GM12878 (cell line): ENCODE measurements at regions not wholly inside any gene's neighbourhood (a gene's known extent, or its start where the extent isn't known, plus 50 kb on each side); places are given as distances from the start of the nearest gene placed in this dataset. TPM values are rescaled to one million over a fixed set of nuclear protein-coding genes. Genes with fewer than 3 reads are reported as not detected.

Experiments used
- ATAC-seq: fragments of 200-7000 bp; cut with Tn5 transposase; 3 replicates; pipeline ENCODE4 v1.9.1; 2020; ENCODE audit warnings: mild to moderate bottlenecking, moderate library complexity
- BruUV-seq: library from RNA; stranded (reverse); fragments of 400-500 nt; replicated peaks from 2 replicates; lab custom pipeline; 2021; lab: Mats Ljungman, UMichigan
- CTCF ChIA-PET: fragments of 300-600 bp; sonication (Branson Sonifier 250); formaldehyde crosslinking; extraction: SDS; loops from one replicate; lab custom pipeline; 2021; ENCODE audit warnings: inconsistent platforms; lab: Yijun Ruan, JAX
- POLR2A ChIA-PET: fragments of 350-600 bp; formaldehyde crosslinking; extraction: SDS; loops from one replicate; lab custom pipeline; 2021; ENCODE audit warnings: inconsistent platforms; lab: Charles Lee
- RAD21 ChIA-PET: fragments of 300-600 bp; sonication (Branson Sonifier 250); formaldehyde crosslinking; loops from one replicate; lab custom pipeline; 2023; ENCODE audit warnings: antibody characterized with exemption; ENCODE audit not compliant: unreplicated experiment; lab: Charles Lee
- SMC1A ChIA-PET: fragments of 300-600 bp; sonication (Branson Sonifier 250); formaldehyde crosslinking; loops from one replicate; lab custom pipeline; 2023; ENCODE audit not compliant: unreplicated experiment, uncharacterized antibody; lab: Charles Lee
- DNase-seq: peaks from one replicate; pipeline ENCODE4 v3.0.0-alpha.2; 2011; ENCODE audit warnings: low read depth, low spot score
- FAIRE-seq: peaks from 3 replicates; lab custom pipeline; 2011; peaks lifted over from hg19 to GRCh38; lab: Jason Lieb, UNC
- H2AFZ ChIP-seq: 2 replicates; pipeline ENCODE4 v1.6.0; 2011; ENCODE audit warnings: low read depth, low read length, control low read depth; ENCODE audit not compliant: control insufficient read depth
- H3K27ac ChIP-seq: 2 replicates; pipeline ENCODE4 v1.5.1; 2011; ENCODE audit warnings: control low read depth; ENCODE audit not compliant: control insufficient read depth, insufficient read depth
- H3K27me3 ChIP-seq, 2 experiments: replicated peaks in 1 of 2; 2 replicates each; pipeline versions ENCODE4 v1.6.0 to v1.6.1; 2011; ENCODE audit warnings: low read length in 1 of 2; ENCODE audit not compliant: control insufficient read depth in 2 of 2, insufficient read depth in 2 of 2
- H3K36me3 ChIP-seq, 2 experiments: 2 replicates each; pipeline ENCODE4 v1.5.1; 2011; ENCODE audit warnings: low read length in 1 of 2; ENCODE audit not compliant: control insufficient read depth in 2 of 2, insufficient read depth in 2 of 2
- H3K4me1 ChIP-seq: 2 replicates; pipeline ENCODE4 v1.6.1; 2011; ENCODE audit warnings: mild to moderate bottlenecking, low read length, moderate library complexity, mixed read lengths; ENCODE audit not compliant: control insufficient read depth, insufficient read depth
- H3K4me2 ChIP-seq: 2 replicates; pipeline ENCODE4 v1.6.0; 2011; ENCODE audit warnings: control low read depth; ENCODE audit not compliant: control insufficient read depth, insufficient read depth
- H3K4me3 ChIP-seq: fragments of 200-600 bp; sonication (generic); 2 replicates; pipeline ENCODE4 v1.5.1; 2016
- H3K79me2 ChIP-seq: 2 replicates; pipeline ENCODE4 v1.6.0; 2011; ENCODE audit warnings: low read length; ENCODE audit not compliant: control insufficient read depth, insufficient read depth
- H3K9ac ChIP-seq: 2 replicates; pipeline ENCODE4 v1.8.0; 2011; ENCODE audit warnings: low read length, control low read depth, mixed read lengths; ENCODE audit not compliant: control insufficient read depth, insufficient read depth
- H3K9me3 ChIP-seq: replicated peaks from 3 replicates; pipeline ENCODE4 v1.5.1; 2011; ENCODE audit warnings: mild to moderate bottlenecking, low read length; ENCODE audit not compliant: control insufficient read depth, insufficient read depth
- H4K20me1 ChIP-seq: 2 replicates; pipeline ENCODE4 v1.6.0; 2011; ENCODE audit not compliant: control insufficient read depth, insufficient read depth
- ATF2 ChIP-seq: IDR thresholded peaks from 2 replicates; pipeline ENCODE4 v1.6.1; 2012; ENCODE audit warnings: low read length, inconsistent platforms
- DPF2 ChIP-seq: fragments of 450-650 bp; IDR thresholded peaks from 2 replicates; pipeline ENCODE4 v1.6.1; 2017; ENCODE audit warnings: mild to moderate bottlenecking
- JUNB ChIP-seq: IDR thresholded peaks from 2 replicates; pipeline ENCODE4 v1.6.1; 2016; ENCODE audit warnings: antibody characterized with exemption, mild to moderate bottlenecking
- MEF2A ChIP-seq: IDR thresholded peaks from 2 replicates; pipeline ENCODE4 v1.6.1; 2011; ENCODE audit warnings: low read depth, mild to moderate bottlenecking, low read length, moderate library complexity; ENCODE audit not compliant: insufficient read depth
- NFIC ChIP-seq: IDR thresholded peaks from 2 replicates; pipeline ENCODE4 v1.6.1; 2012; ENCODE audit warnings: low read depth, mild to moderate bottlenecking, inconsistent platforms, low read length, moderate library complexity
- RB1 ChIP-seq: fragments of 450-650 bp; formaldehyde crosslinking; IDR thresholded peaks from 2 replicates; pipeline ENCODE4 v1.6.1; 2017; ENCODE audit warnings: mild to moderate bottlenecking, borderline replicate concordance
- RUNX3 ChIP-seq: IDR thresholded peaks from 2 replicates; pipeline ENCODE4 v1.6.1; 2012; ENCODE audit warnings: low read length, inconsistent platforms
- TCF7 ChIP-seq: IDR thresholded peaks from 2 replicates; pipeline ENCODE4 v1.6.1; 2014; ENCODE audit warnings: antibody characterized with exemption, borderline replicate concordance
- WGBS: methylation state at CpG from one replicate; pipeline ENCODE4 v1.1.6; 2016; ENCODE audit warnings: low lambda C conversion rate; ENCODE audit not compliant: insufficient replicate concordance, insufficient coverage; ENCODE audit errors: missing lambda C conversion rate; 5-methylcytosine and 5-hydroxymethylcytosine counted together
- in situ Hi-C: fragments of 300-500 bp; cut with MboI; formaldehyde crosslinking; loops from 9 replicates; pipeline ENCODE4 v1.14.3; 2018; ENCODE audit warnings: mixed read lengths
- intact Hi-C: fragments of 100-400 bp; cut with micrococcal nuclease; formaldehyde crosslinking; loops from one replicate; pipeline ENCODE4 v1.14.2; 2022; ENCODE audit not compliant: unreplicated experiment
- small RNA-seq: library from RNA; depleted of rRNA; stranded (forward); fragments of <200 nt; gene quantifications from one replicate; pipeline ENCODE3, GENCODE V24; 2014

DNA sequence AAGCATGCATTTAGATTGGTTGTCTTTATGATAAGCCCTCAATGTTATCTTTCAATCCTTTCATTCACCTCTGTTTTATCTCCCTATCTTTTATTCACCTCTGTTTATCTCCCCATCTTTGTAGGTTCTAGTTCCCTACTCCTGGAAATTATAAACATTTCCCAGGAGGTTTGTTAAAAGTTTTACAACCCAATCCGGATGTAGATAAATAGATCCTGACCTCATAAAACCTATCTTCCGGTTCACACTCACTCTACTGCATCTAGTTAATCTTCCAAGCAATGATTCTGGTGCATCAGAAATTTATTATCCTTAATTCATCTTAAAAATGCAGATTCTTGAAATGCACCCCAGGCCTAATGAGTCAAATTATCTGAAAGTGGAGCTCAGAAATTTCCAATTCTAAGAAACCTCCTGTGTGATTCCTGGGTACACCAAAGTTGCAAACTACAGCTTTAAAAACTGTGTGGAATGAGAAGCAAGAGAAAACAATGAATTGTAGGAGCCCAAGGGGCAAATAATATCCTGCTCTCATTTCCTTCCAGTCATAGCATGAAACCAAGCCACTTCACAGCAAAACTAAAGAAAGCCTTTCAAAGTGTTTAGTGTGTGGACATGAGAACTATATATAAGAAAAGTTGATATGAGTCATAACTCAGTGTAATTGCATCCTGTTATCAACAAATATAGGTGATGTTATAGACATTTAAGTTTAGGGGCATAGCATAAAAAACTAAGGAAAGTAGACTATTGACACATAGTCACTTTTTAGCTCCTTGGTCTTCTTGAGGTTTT is 51.1 kb upstream of the UGT8 start:
- Histone ChIP-seq H3K9me3 (no peaks in the 10 kb centered on the region), H3K4me2 (no peak overlapping the region), H3K9ac (no peak overlapping the region), H3K27me3 (no peaks in the 10 kb centered on the region), H4K20me1 (no peaks in the 10 kb centered on the region), H3K27ac (no peak overlapping the region), H3K4me1 (no peaks in the 10 kb centered on the region), H2AFZ (no peak overlapping the region), H3K36me3 (no peaks in the 10 kb centered on the region), H3K79me2 (no peaks in the 10 kb centered on the region), H3K4me3 (no peak overlapping the region)
- FAIRE-seq: no peak
- peak; percentile 35; the same call in 2 of the 3 replicates for ATAC-seq
- SMC1A ChIA-PET: interaction anchor here (1.6 kb wide), 1 partner anchor 10 kb away, joined by 5 read pairs; no protein-coding TSS in a partner anchor
- peak; percentile 84 for TF ChIP-seq JUNB
- no peak for TF ChIP-seq RB1
- peak; percentile 59 for TF ChIP-seq ATF2
- no peak for TF ChIP-seq DPF2
- TF ChIP-seq MEF2A: 0 out of 2 replicates have a peak, but pooled peaks have one; percentile 28
- TF ChIP-seq NFIC: peak; percentile 70
- peak; percentile 86 for TF ChIP-seq TCF7
- TF ChIP-seq RUNX3: peak; percentile 51
- 29% methylated on average over 2 of the region's 2 CpGs for WGBS
- DNase-seq: no peak
- BruUV-seq: no TSS peak
- RAD21 ChIA-PET: no interaction called here
- POLR2A ChIA-PET: no interaction called here
- intact Hi-C loops: no loop called here
- in situ Hi-C loops: no loop called here
- CTCF ChIA-PET: no interaction called here

Small RNAs in the stretch of these regions (small RNA-seq; reads per million reads assigned to genes)
- gene AC093815.1: not detected
